Osteocyte (in vitro differentiated cells): ENCODE measurements at regions not wholly inside any gene's neighbourhood (a gene's known extent, or its start where the extent isn't known, plus 50 kb on each side); places are given as distances from the start of the nearest gene placed in this dataset.

Source experiments
- DNase-seq: peaks from one replicate; pipeline ENCODE4 v3.0.0; 2021; ENCODE audit warnings: mixed read lengths; ENCODE audit not compliant: unreplicated experiment; ENCODE audit errors: extremely low spot score
- H3K27ac Mint-ChIP-seq: one replicate; pipeline ENCODE4 v1.8.0; 2021; ENCODE audit warnings: mild to moderate bottlenecking, mixed read lengths; ENCODE audit not compliant: unreplicated experiment
- H3K27me3 Mint-ChIP-seq: one replicate; pipeline ENCODE4 v1.8.0; 2021; ENCODE audit warnings: mixed read lengths; ENCODE audit not compliant: unreplicated experiment
- H3K36me3 Mint-ChIP-seq: one replicate; pipeline ENCODE4 v1.8.0; 2021; ENCODE audit warnings: mixed read lengths; ENCODE audit not compliant: unreplicated experiment
- H3K4me1 Mint-ChIP-seq: one replicate; pipeline ENCODE4 v1.8.0; 2021; ENCODE audit warnings: mixed read lengths; ENCODE audit not compliant: unreplicated experiment
- H3K4me3 Mint-ChIP-seq: one replicate; pipeline ENCODE4 v1.8.0; 2021; ENCODE audit warnings: mild to moderate bottlenecking, moderate library complexity, mixed read lengths; ENCODE audit not compliant: unreplicated experiment
- H3K9me3 Mint-ChIP-seq: one replicate; pipeline ENCODE4 v1.8.0; 2021; ENCODE audit warnings: mixed read lengths; ENCODE audit not compliant: unreplicated experiment
- CTCF ChIP-seq: fragments of 200-600 bp; sonication (generic); IDR thresholded peaks from 2 replicates; pipeline ENCODE4 v1.5.0; 2021; ENCODE audit warnings: antibody characterized with exemption, mild to moderate bottlenecking, moderate library complexity

GRCh38 chr12:65747338-65747737 is 76.9 kb upstream of the HMGA2 start:
- H3K4me1 Mint-ChIP-seq, result peaks cover 10% of the 10 kb centered on the region
- H3K4me3 Mint-ChIP-seq, result no peak overlapping the region
- no peaks in the 10 kb centered on the region for H3K27me3 Mint-ChIP-seq
- no peaks in the 10 kb centered on the region for H3K36me3 Mint-ChIP-seq
- DNase-seq, result no peak
- peaks cover 6% of the 10 kb centered on the region for H3K9me3 Mint-ChIP-seq
- TF ChIP-seq CTCF, result no peak
- H3K27ac Mint-ChIP-seq, result no peak overlapping the region

GRCh38 chr12:65748332-65748731 is 76.0 kb upstream of the HMGA2 start:
- no peak overlapping the region for H3K4me3 Mint-ChIP-seq
- peaks cover 4% of the 10 kb centered on the region for H3K4me1 Mint-ChIP-seq
- no peak for TF ChIP-seq CTCF
- no peak for DNase-seq
- no peaks in the 10 kb centered on the region for H3K27me3 Mint-ChIP-seq
- H3K27ac Mint-ChIP-seq, result no peak overlapping the region
- peaks cover 6% of the 10 kb centered on the region for H3K9me3 Mint-ChIP-seq
- no peaks in the 10 kb centered on the region for H3K36me3 Mint-ChIP-seq

- Mint-ChIP-seq H3K36me3 (no peaks in the 10 kb centered on the region), H3K27me3 (peaks cover 6% of the 10 kb centered on the region), H3K27ac (no peak overlapping the region), H3K4me3 (no peak overlapping the region), H3K4me1 (no peaks in the 10 kb centered on the region), H3K9me3 (peaks cover 1% of the 10 kb centered on the region)
- DNase-seq, result no peak
- TF ChIP-seq CTCF, result no peak
These were observed 70.0 kb upstream of the HMGA2 start for GRCh38 chr12:65754290-65754689.

- Mint-ChIP-seq H3K4me3 (no peak overlapping the region), H3K9me3 (no peaks in the 10 kb centered on the region), H3K27ac (no peak overlapping the region), H3K4me1 (no peaks in the 10 kb centered on the region), H3K36me3 (no peaks in the 10 kb centered on the region), H3K27me3 (peaks cover 6% of the 10 kb centered on the region)
- DNase-seq, result no peak
- TF ChIP-seq CTCF, result no peak
These were observed 69.3 kb upstream of the HMGA2 start for GRCh38 chr12:65754744-65755595.

GRCh38 chr12:65755596-65755978 is 68.7 kb upstream of the HMGA2 start:
- H3K27ac Mint-ChIP-seq, result no peak overlapping the region
- no peak for DNase-seq
- no peak overlapping the region for H3K4me3 Mint-ChIP-seq
- H3K27me3 Mint-ChIP-seq, result peaks cover 6% of the 10 kb centered on the region
- H3K9me3 Mint-ChIP-seq, result no peaks in the 10 kb centered on the region
- no peak for TF ChIP-seq CTCF
- no peaks in the 10 kb centered on the region for H3K36me3 Mint-ChIP-seq
- H3K4me1 Mint-ChIP-seq, result no peaks in the 10 kb centered on the region
